HepG2 (cell line): ENCODE measurements at regions not wholly inside any gene's neighbourhood (a gene's known extent, or its start where the extent isn't known, plus 50 kb on each side); places are given as distances from the start of the nearest gene placed in this dataset.
A peak's percentile ranks its signal among the peaks of the same experiment; 100 is the strongest.

Experiments
- CSRNP2 ChIP-seq: sonication (generic); formaldehyde crosslinking; conservative IDR thresholded peaks from 2 replicates; pipeline ENCODE4 v1.8.0; 2022; ENCODE audit warnings: low read depth, missing genetic modification reagents
- E2F1 ChIP-seq: sonication (generic); formaldehyde crosslinking; IDR thresholded peaks from 2 replicates; pipeline ENCODE4 v1.5.0; 2020; ENCODE audit warnings: missing genetic modification reagents
- GABPA ChIP-seq, 2 experiments: IDR thresholded peaks; 2 replicates each; pipeline ENCODE4 v1.6.1; 2011 to 2016; ENCODE audit warnings: low read depth in 2 of 2, low read length in 1 of 2, missing biosample characterization in 1 of 2, missing genetic modification characterization in 1 of 2
- HIVEP1 ChIP-seq: sonication (generic); formaldehyde crosslinking; IDR thresholded peaks from 2 replicates; pipeline ENCODE4 v1.4.0; 2020; ENCODE audit warnings: mild to moderate bottlenecking, missing genetic modification reagents
- MEF2D ChIP-seq: sonication (generic); formaldehyde crosslinking; IDR thresholded peaks from 2 replicates; pipeline ENCODE4 v1.5.1; 2020; ENCODE audit warnings: mild to moderate bottlenecking, missing genetic modification reagents
- NFE2L2 ChIP-seq: fragments of 150-350 bp; IDR thresholded peaks from 2 replicates; pipeline ENCODE4 v1.6.1; 2014; ENCODE audit warnings: low read length
- PRMT3 ChIP-seq: sonication (generic); formaldehyde crosslinking; IDR thresholded peaks from 2 replicates; pipeline ENCODE4 v1.8.1; 2022; ENCODE audit warnings: low read depth, mild to moderate bottlenecking, moderate library complexity, missing genetic modification reagents, borderline replicate concordance
- TAF1 ChIP-seq: sonication (generic); formaldehyde crosslinking; IDR thresholded peaks from 2 replicates; pipeline ENCODE4 v1.4.0; 2020; ENCODE audit warnings: missing genetic modification reagents
- TBL1XR1 ChIP-seq: fragments of 150-350 bp; IDR thresholded peaks from 2 replicates; pipeline ENCODE4 v1.6.1; 2014; ENCODE audit warnings: borderline replicate concordance, low read length; ENCODE audit not compliant: partially characterized antibody
- ZBTB37 ChIP-seq: sonication (generic); formaldehyde crosslinking; IDR thresholded peaks from 2 replicates; pipeline ENCODE4 v1.4.0; 2020; ENCODE audit warnings: mild to moderate bottlenecking, missing genetic modification reagents
- ZBTB46 ChIP-seq: sonication (generic); formaldehyde crosslinking; IDR thresholded peaks from 2 replicates; pipeline ENCODE4 v1.4.0; 2020; ENCODE audit warnings: mild to moderate bottlenecking, missing genetic modification reagents, borderline replicate concordance
- ZFP82 ChIP-seq: sonication (generic); formaldehyde crosslinking; IDR thresholded peaks from 2 replicates; pipeline ENCODE4 v1.5.1; 2020; ENCODE audit warnings: mild to moderate bottlenecking, missing genetic modification reagents, borderline replicate concordance
- ZNF263 ChIP-seq: sonication (generic); formaldehyde crosslinking; IDR thresholded peaks from 2 replicates; pipeline ENCODE4 v1.4.0; 2020; ENCODE audit warnings: missing genetic modification reagents
- ZNF503 ChIP-seq: sonication (generic); formaldehyde crosslinking; IDR thresholded peaks from 2 replicates; pipeline ENCODE4 v1.4.0; 2020; ENCODE audit warnings: missing genetic modification reagents
- ZNF574 ChIP-seq: sonication (generic); formaldehyde crosslinking; IDR thresholded peaks from 2 replicates; pipeline ENCODE4 v1.4.0; 2020; ENCODE audit warnings: missing genetic modification reagents
- ZSCAN5A ChIP-seq: sonication (generic); formaldehyde crosslinking; IDR thresholded peaks from 2 replicates; pipeline ENCODE4 v1.8.0; 2022; ENCODE audit warnings: mild to moderate bottlenecking, missing genetic modification reagents, borderline replicate concordance

GRCh38 chr3:16060358-16060852, 114.1 kb upstream of the GALNT15 start (continued):
- TF ChIP-seq ZBTB37 (CRISPR knock-in tag) (no peak), ZNF503 (peak; percentile 79; the same call in 1 of the 2 replicates), GABPA (IDR thresholded peaks at IDR 0.05; ENCODE audit: low read depth, low read length) (no peak), GABPA (CRISPR knock-in tag; IDR thresholded peaks at IDR 0.05; ENCODE audit: low read depth) (peak; percentile 58; the same call in 1 of the 2 replicates), HIVEP1 (no peak), ZNF574 (CRISPR knock-in tag) (peak; percentile 50), E2F1 (CRISPR knock-in tag) (no peak), PRMT3 (CRISPR knock-in tag) (no peak), ZBTB46 (no peak), NFE2L2 (no peak), ZNF263 (CRISPR knock-in tag) (no peak), TBL1XR1 (peak; percentile 43), TAF1 (CRISPR knock-in tag) (no peak), ZFP82 (CRISPR knock-in tag) (no peak; the same call in 1 of the 2 replicates), MEF2D (CRISPR knock-in tag) (peak; percentile 89), CSRNP2 (CRISPR knock-in tag) (no peak), ZSCAN5A (CRISPR knock-in tag) (no peak; the same call in 1 of the 2 replicates)
